ENCODE measurements at regions not wholly inside any gene's neighbourhood (a gene's known extent, or its start where the extent isn't known, plus 50 kb on each side); places are given as distances from the start of the nearest gene placed in this dataset.
A peak's percentile ranks its signal among the peaks of the same experiment; 100 is the strongest.
"Not testable (repeated sequence)": the region's sequence is repeated elsewhere in the genome, so short reads cannot be mapped to it uniquely, and the experiment has no call there.

DNA sequence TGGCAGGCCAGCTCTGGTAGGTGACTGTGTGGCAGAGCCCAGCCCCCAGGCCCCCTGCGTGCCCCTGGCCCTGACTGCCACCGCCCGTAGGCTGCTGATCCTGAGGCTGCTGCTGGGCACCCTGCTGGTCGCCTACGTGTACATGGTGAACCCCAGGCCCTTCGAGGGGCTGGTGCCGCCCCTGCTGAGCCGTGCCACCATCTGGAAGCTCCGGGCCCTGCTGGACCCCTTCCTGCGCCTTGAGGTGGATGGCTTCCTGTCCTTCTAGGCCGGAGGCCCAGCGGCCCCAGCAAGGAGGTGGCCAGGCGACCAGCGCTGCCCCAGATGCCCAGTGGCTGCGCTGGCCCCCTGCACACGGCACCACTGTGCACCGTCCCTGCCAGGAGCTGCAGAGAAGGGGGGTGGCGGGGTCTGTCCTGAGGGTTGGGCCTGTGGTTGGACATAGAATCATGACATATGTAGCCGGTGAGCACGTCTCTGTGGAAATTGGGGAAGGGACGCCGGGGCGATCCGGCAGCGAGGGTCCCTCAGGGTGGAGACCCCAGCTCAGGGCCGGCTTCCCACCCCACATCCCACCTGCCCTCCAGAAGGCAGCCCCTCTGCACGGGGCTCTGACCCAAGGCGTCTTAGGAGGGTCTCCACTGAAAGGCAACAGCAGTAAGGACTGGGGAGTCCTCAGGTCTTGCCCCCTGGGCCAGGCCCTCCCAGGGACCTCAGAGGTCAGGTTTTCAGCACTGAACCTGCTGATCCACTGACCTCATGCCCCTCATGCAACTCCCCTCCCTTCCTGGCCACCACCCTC lies 185.4 kb downstream of the IGLL1 start:
- no peak for DNase-seq

DNA sequence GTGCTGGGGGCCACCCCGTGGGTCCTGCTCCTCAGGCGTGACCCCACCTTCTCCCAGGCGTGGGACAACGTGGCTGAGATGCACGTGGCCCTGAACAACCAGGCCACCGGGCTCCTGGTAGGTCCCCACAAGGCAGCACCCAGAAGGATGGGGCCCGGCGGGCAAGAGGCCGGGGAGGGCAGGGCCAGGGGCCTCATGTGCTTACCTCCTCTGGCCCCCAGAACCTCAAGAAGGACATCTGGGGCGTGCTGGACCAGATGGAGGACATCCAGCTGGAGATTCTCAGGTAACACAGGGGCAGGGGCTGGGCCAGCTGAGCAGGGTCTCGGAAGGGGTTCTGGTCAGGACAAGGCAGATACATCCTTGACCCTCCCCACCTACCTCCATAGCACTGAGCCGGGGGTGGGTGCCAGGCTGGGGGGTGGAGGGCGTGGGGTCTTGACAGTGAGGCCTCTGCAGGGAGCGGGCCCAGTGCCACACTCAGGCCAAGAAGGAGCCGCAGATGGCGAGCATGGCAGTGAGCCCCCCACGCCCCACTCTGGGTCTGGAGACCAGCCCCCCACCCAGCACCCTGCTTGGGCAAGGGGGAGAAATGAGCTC lies 186.3 kb downstream of the IGLL1 start:
- no peak for DNase-seq

DNA sequence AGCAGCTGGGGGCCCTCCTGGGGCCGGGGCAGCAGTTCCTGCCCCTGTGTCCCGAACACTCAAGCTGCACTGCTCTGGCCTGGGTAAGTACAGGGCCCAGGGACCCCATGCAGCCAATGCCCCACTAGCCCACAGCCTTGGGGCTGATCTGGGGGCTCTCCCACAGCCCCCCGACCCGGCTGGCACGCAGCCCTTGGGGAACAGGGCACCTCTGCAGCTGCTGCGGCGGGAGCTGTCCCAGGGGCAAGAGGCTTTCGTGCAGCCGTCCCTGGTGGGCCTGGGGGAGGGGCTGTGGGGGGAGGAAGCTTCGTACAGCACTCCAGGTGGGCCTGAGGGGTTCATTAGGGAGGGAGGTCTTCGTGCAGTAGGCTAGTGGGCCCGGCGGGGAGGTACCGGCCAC lies 186.9 kb downstream of the IGLL1 start:
- DNase-seq: not testable (repeated sequence)

DNA sequence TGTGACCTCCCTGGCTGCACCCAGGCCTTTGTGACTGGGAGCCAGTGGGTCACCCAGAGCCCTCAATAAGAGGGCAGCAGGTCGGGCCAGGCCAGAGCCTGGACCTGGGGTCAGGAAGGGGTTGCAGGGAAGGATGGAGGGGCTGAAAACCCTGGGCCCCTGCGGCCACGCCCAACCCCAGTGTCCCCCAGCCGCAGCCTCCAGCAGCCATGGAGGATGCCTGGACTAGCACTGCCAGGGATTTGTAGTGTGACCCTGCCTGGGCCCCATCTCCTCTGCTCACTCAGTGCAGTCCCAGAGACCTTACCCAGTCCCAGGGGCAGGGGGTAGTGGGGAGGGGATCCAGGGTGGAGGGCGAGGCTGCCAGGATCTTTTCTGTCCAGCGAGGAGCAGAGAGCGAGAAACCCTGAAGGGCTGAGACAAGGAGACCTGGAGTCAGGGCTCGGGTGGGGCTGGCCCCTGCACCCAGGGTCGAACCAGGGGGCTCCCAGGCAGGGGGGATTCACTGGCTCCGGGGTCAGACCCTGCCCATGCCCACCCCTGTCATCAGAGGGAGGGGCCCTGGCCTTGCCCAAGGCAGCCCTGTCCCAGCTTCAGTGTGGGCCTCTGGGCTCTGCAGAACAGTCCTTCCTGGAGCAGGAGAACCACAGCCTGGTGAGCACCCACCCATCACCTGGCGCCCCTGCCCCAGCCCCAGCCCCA lies 187.5 kb downstream of the IGLL1 start:
- DNase-seq: no peak

DNA sequence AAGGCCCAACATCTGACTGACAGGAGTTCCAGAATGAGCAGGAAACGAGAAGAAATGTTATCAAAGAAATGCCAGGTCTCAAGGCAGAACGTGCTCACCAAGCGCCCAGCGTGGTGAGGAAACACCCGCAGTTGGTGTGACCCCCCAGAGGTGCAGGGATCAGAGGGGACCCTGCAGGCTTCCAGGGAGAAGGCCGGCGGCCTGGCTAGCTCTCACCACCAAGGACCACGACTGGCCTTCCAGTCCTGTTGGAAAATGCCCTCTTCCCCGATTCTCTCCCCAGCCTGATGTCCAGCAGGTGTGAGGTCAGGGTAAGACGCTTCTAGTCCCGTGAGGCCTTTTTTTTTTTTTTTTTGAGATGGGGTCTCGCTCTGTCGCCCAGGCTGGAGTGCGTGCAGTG lies 189.1 kb downstream of the IGLL1 start:
- DNase-seq: no peak

DNA sequence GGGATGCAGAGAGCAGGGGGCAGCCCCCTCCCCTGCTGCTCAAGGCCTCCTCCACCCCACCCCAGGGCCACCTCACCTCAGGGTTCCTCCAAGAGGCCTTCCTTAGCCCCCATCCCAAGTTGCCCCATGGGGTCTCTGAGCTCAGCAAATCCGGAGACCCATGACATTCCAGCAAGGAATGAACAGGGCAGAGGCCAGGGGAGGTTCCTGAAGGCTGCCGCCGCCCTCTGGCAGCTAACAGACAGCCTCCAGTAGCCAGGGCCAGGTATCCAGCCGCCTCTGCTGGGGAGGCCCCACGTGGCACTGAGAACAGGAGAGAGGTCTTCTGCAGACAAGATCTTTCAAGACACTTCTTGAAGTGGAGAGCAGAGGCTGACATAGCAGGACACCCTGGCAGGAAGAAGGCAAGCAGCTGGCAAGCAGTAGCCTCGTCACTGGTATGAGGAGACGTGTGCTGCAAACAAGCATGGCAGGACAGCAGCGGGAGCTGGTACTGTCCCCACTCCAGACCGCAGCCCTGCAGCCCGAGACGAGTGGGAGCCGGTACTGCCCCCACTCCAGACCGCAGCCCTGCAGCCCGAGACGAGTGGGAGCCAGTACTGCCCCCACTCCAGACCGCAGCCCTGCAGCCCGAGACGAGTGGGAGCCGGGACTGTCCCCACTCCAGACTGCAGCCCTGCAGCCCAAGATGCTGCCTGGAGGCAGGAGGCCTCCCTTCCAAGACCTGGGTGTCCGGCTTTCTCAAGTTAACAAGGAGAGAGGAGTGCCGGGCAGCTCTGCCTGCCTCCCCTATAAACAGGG lies 190.6 kb downstream of the IGLL1 start:
- DNase-seq: no peak

DNA sequence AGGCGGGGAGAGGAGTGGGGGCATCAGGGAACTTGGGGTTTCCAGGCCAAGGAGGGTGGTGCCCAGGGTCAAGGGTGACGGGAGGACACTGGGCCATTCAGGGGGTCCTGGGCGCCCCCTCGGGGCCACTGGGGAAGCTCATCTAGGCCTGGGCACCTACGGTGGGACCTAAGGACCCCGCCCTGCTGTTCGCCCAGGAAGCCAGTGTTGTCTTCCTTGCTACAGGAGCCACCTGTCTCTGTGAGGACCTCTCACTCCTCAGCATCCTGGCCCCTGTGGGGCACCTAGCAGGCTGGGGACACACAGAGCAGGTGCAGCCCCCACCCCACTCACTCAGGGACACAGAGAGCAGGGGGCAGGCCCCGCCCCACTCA lies 191.6 kb downstream of the IGLL1 start:
- no peak for DNase-seq

DNA sequence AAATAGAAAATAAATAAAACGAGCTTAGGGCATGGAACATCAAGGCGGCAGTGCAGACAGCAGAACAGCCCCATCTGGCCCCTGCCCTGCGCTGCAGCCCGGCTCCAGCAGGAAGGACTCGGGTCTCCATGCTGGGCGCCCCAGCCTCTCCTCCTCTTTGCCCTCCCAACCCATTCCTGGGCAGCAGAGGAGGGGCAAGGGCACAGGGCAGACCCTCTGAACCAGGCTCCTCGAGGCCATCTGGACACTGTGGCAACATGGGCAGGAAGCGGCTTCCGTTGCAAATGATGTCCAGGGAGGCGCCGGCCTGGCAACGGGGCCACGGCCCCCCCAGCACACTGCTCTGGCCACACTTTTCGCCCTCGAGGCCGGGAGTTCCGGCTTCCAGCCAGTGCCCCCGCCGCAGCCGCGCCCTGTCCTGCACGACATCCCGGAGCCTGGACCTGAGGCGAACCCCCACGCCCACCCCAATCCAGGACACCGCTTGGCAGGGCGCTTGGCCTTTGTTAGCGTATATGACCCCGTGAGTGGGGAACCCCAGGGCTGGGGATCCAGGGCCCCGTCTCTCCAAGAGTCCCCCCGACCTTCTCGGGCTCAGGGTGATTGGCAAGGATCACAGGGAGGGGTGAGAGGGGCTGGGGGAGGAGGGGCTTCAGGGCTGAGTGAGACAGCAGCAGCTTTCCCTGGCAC lies 192.1 kb downstream of the IGLL1 start:
- no peak for DNase-seq

DNA sequence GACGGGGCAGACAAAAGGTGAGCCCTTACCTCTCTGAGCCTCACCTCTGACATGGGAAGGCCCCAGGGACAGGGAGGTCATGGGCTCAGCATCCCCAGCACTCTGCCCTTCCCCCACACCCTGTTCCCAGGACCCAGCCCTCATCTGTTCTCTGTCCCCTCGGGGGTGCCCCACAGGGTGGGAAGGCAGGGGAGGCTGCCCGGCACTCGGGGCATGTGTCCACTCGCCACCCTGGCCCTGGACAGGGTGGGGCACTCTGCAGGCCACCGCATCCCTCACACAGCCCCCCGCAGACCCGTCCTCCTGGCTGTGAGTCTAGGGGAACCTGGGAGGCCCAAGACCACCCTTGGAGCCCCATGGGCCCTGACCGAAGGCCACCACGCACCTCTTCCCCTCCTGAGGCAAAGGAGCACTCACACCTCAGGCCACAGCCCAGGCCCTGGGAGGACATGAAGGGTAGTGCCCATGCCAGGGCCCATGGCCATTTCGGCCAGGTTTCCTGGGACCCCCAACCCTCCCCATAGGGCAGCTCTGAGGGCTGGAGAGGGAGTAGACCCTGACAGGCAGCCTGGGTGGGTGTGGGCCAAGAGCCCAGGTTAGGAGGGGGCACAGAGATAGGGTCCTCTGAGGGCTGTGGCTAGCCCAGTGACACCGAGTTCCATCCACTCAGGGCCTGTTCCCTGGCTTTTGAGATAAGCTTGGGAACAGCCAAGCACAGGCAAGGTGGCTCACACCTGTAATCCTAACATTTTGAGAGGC lies 193.1 kb downstream of the IGLL1 start:
- no peak for DNase-seq

DNA sequence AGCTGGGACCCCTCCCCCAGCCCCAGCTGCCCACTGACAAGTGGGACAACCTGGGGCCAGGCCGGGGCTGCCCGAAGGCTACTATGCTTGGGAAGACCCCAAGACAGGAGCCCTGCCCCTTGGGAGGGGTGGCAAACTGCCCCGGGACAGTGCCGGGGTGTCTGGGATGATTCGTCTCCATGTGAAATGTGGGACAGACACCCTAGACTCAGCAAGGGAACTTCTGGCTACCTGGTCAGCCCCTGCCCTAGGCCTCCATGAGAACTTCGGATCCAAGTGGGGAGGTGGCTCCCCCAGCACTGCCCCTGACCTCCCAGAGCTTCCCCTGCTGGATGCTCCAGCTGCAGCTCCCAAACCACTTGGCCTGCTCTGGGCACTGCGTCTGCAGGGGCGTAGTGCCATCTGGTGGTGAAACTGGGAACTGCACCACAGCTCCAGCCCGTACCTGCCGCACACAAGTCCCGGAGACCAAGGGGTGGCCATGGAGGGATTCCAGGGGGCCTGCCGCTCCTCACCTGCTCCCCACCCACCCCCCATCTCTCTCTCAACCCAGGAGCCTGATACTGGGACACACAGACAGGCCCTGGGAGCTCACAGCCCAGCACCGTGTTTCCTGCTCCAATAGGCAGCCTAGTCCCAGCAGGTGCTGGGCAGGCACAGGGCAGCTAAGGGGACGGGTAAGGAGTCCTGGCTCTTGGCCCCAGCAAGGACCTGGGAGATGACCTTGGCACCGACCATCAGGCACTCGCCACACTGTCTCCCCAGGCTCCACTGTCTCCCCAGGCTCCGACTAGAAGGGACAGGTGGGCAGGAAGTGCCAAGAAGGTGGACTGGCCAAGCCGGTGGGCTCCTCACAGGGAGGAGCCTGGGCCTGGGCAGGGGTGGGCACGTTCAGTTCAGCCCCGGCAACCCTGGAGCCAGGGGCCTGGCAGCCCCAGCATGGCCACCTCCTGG lies 194.1 kb downstream of the IGLL1 start:
- peak; percentile 78 for DNase-seq

DNA sequence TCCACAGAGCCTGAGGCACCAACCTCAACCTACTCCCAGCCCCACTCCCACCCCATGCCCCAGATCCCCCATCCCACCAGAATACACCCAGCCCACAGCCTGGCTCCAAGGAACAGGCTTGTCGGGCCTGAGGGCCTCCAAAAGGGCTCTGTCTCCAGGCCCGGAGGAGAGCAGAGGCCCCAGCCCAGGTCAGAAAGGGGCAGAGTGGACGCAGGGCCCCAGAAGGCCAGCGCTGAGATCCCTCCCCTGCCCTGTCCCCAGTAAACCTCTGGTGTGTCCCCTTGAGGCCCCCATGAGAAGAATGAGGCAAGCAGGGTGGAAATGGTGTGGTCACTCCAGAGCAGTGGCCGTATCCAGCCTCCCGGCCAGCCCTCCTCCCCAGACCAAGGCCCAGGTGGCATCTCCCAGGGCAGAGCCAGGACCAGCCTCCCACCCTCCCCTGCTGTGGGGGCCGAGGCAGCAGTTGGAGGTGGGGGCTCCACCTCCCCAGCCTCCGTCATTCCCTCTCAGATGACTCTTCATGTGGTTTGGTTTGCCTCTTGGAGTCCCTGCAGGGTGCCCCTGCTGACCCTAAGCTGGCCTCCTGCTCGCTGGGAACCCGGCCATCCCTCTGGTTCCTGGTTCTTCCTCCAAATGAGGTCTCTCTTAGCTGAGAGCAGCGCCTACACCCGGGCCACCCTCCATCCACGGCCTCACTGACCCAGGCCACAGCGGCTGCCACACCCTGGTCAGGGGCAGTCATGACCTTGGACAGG lies 195.0 kb downstream of the IGLL1 start:
- DNase-seq: no peak

DNA sequence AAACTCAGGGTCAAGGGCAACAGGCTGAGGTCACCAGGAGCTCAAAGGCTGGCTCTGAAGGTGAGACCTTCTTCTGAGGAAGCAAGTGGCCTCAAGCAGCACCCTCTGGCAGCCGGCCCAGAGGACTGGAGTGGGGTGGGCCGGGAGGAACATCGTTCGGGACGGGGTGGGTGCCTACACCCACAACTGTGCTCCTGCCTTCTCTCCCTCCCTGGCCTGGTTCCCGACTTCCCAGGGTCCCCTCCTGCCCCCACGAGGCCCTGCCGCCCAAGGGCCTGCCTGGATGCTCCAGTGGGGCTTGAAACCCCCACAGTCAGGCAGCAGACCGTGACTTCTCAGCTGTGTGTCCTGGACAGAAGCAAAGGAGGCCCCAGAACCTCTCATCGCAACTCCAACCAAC lies 195.7 kb downstream of the IGLL1 start:
- no peak for DNase-seq

DNA sequence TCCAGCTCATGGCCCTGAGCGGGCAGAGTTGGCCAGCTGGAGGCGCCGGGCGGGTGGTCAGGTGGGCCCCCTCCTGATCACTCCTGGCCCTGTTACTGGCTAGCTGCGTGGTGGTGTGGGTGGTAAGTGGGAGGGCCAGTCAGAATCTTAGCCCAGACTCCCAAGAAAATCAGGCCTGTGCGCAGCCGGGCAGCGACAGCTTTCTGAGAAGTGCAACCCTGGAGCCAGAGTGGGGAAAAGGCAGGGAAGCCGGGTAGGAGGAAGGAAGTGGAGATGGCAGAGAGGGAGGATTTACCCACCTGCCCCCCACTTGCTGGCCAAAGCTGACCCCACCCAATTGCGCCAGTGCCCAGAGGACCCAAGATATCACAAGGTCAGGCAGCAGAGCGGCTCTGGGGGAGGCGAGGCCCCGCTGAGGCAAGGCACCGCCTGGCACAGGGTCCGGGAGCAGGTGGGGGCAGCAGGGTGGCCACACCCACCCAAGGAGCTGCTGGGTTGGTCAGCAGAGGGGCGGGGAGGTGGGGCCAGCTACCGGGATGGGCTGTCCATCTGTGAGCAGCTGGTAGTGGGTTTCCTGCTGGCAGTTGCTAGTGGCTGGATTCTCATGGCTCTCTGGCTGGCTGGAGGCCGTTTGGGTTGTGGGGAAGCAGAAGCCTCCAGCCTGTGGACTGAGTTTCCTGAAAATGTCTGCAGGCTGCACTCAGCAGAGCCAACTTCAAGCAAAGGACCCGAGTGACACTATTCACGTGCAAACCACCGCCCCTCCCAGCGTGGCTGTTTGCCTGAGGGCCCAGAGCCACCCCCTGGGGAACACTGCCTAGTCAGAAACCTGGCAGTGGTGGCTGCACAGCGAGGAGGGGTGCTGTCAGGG lies 196.4 kb downstream of the IGLL1 start:
- no peak for DNase-seq

DNA sequence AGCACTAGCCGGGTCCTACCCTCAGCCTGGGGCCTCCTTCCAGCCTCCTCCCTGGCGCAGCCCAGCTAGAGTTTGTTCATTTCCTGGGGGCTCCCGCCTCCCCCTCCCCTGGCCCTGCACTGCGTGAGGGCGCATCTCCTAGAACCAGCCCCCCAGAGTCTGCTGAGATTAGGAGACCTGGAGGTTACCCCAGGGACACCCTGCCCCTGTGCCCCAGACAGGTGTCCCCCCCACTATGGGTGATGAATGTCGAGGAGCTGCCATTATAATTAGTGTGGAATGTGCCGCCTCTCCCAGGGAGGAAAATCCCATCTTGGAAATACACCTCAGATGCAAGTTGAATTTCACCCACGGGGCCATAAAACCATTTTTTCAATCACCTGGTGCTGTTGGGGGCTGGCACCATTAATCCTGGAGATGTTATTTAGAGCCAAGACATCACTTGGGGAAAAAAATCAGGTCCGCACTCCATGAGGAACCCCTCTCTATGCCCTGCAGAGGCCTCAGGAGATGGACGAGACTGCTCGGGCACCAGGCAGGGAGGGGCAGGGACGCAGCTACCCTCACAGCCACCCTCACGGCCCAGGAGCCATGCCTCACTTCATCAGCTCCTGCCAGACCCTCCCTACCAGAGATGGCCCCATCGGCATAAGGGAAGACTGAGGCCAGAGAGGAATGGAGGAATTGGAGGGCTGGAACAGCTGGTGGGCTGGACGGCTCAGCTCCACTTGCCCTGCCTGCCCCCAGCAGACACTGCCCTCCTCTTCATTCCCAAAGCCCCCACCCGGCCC lies 197.5 kb downstream of the IGLL1 start:
- no peak for DNase-seq

DNA sequence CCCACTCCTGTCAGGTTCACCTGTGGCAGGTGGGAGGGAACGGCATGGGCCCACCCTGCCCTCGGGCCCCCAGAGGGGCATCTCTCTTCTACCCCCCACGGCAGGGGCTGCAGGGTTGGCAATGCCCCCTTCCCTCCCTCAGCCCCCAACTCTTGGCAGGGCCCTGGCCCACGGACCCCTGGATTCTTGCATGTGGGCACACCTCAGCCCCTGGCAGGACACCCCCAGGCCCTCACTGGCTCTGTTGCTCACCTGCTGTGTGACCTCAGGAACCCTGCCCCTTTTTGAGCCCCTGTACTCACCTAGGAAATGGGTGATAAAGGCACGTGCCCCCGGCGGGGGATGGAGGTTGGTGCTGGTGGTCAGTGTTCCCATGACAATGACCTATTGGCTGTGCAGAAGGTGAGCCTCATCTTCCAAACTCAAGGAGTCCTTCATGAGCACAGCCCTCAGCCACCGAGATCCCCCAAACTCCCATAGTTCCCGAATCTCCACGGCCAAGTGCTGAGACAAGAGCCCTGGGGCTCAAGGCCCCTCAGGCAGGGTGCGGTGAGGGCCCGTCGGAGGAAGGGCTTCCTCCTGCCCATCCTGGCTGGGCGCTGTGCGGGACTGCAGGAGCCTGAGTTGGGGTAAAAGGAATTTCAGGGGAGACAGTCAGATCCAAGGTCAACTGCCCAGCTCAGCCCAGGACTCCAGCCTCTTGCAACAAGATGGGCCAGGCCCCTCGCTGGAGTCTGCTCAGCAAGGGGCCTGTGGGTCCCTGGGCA lies 198.2 kb downstream of the IGLL1 start:
- no peak for DNase-seq

DNA sequence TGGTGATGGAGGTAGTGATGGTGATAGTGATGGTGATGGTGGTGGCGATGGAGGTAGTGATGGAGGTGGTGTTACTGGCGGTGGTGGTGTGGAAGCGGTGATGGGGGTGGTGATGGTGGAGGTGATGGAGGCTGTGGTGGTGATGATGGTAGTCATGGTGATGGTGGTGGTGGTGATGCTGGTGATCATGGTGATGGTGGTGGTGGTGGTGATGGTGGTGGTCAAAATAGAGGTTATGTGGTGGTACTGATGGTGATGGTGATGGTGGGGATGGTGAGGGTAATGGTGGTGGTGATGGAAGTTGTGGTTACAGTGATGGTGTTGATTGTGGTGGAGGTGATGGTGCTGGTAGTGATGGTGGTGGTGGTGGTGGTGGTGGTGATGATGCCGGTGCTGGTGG lies 199.2 kb downstream of the IGLL1 start:
- DNase-seq: no peak

DNA sequence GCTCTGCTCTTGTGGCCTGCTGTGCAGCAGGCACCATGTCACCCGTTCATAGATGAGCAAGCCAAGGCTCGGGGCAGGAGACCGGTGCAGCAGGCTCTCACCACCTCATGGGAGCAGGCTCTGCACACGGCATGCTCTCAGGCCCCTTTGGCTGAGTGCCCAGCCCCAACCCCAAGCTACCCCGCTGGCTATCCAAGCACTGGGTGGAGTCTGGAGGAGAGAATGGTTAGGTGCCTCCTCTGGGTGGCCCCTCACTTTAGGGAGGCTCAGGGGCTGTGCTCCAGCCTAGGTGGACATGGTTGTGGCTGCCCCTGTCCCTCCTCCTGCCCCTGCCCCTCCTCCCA lies 199.9 kb downstream of the IGLL1 start:
- DNase-seq: no peak

Measured in CD4-positive, alpha-beta T cell treated with Interleukin-10 for 1 hour (primary cell).